HG03342 (cell line): ENCODE measurements at regions not wholly inside any gene's neighbourhood (a gene's known extent, or its start where the extent isn't known, plus 50 kb on each side); places are given as distances from the start of the nearest gene placed in this dataset.

Source experiments
- ATAC-seq: cut with Tn5 transposase; IDR thresholded peaks from one replicate; pipeline ENCODE4 v1.9.1; 2021; ENCODE audit warnings: mild to moderate bottlenecking, moderate library complexity; ENCODE audit not compliant: unreplicated experiment

DNA sequence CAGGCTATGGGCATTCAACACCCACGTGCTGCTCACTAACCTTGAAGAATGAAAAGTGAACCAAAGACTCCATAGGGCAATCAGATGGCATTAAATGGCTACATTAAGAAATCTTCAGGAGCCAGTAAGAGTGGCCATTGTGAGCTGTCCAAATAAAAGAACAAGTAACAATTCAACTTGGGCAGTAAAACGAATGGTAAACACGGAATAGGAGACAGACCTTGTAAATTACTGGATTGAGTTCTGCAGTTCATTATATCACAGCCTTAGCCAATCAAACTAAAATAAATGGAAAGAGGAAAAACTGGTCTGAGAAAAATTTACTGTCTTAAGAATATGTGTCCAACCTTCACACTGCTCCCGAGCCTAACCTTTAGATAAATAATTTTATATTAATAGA, 306.5 kb upstream of the ZNF521 start:
- ATAC-seq = no peak

DNA sequence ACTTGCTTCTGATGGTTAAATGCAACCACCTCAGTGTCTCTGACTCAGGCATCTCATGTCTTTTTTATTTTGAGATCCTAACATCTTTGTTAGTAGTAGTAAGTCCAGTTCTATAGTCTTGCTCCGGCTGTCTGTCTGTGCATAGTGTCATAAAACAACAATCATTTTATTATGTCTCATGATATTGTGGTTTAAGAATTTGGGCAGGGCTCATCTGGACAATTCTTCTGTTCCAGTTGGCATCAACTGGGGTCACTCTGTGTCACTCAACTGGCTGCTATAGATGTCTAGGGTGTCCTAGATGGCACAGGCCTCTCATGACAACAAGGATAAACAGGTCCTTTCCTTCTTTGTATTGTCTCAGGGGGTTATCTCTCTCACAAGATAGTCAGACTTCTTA, 299.6 kb upstream of the ZNF521 start:
- ATAC-seq = no peak

GRCh38 chr18:25650201-25650941, 298.4 kb upstream of the ZNF521 start:
- ATAC-seq = no peak

DNA sequence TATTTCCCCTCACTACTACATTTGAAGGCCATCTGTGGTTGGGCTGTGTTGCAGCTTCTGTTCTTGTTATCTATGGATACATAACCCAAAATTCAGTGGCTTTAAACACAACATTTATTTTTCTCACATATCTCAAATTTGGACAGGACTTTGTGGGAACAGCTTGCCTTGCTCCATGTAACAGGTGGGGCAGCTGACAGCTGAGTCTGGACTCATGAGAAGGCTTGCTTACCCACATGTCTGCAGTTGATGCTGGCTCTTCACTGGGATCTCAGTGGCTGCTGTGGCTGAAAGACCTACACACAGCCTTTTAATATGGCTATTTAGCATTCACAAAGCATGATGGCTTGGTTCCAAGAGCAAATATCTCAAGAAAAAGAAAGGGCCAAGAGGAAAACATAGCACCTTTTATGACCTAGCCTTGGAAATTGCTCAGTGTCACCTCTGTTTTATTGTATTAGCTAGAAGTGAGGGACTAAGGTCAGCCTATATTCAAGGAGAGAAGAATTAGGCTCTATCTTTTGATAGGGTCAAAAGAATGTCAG, 296.8 kb upstream of the ZNF521 start:
- ATAC-seq = no peak

GRCh38 chr18:25647404-25647803, 295.4 kb upstream of the ZNF521 start:
- ATAC-seq = no peak

DNA sequence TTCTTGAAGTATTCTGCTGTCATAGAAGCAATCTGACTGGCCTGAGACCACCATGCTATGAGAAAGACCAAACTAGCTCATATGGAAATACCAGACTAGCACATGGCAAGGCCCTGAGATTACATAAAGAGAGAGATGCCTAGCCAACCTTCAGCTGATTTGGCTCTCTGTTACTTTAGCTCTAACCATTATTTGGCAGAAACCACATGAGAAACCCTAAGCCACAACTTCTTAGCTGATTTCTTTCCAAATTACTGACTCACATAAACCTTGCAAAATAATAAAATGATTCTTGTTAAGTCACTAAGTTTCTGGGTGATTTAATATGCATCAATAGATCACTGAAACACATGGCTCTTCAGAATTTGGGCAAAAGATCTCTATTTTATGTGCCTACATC, 295.0 kb upstream of the ZNF521 start:
- no peak for ATAC-seq

DNA sequence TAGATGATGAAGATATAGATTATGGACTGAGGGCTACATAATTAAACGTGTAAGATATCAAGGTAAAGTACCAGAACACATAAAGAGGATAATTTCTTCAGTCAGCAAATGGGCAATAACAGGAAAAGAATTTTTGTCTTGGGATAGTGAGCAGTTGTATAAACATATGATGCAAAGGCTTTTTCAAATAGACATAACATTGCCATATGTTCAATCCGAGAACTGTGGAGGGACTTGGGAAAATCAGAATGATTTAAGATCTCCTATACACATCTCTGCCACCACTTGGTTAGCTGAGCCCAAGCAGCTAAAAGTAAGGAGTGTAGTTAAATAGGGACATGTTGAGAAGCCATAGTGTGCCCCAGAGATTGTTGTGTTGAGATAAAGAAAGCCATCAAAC, 287.6 kb upstream of the ZNF521 start:
- no peak for ATAC-seq

DNA sequence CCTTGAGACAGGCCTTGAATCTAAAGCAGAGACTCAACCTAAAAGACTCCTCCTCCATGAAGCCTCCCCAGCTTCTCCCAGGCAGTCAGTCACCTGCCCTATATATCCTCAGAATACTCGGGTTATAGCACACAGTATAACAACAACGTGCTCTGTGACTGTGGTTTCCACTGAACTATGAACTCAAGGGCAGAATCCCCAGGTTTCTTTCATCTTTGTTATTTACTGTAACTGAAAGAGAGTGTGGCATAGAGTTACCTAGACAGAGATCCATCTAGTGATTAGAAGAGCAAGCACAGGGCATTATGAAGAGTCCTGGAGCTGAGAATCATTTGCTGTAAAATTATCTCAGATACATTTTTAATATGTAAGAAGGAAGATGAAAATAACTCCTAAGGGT, 281.6 kb upstream of the ZNF521 start:
- ATAC-seq = no peak

GRCh38 chr18:25630682-25631081, 278.7 kb upstream of the ZNF521 start:
- ATAC-seq = no peak

GRCh38 chr18:25621682-25622081, 269.7 kb upstream of the ZNF521 start:
- no peak for ATAC-seq

DNA sequence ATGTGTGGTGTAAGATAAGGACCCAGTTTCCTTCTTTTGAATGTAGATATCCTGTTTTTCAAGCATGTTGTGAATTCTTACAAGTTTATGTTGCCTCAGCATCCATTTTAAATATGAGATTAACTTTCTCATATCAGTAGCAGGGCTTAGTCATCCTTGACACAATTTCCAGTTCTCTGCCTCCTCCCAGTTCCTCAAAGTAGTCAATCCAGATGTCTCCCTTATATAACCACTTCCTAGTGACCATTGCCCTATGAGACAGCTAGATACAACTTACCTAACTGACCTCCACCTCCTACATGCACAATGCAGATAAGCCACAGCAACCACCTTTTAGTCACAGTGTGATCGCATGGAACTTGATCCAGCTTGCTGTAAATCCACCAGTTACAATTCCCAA, 269.2 kb upstream of the ZNF521 start:
- no peak for ATAC-seq

DNA sequence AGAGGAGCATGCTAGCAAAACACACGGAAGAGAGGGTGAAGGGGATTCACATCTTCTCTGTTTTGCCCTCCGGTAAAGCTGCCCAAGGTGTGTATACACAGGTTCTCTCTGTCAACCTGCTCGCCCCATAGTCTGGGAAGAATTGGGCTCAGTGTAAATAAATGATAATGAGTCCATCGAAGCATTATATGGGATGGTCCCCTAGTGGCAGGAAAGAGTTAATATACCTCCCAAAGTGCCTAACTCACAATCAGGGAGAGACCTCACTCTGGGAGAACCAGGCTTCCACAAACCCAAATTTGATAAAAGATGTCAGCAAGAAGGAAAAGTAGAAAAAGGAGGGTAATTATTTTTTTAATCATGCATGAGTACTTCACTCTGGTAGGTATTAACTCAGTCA, 262.2 kb upstream of the ZNF521 start:
- no peak for ATAC-seq

DNA sequence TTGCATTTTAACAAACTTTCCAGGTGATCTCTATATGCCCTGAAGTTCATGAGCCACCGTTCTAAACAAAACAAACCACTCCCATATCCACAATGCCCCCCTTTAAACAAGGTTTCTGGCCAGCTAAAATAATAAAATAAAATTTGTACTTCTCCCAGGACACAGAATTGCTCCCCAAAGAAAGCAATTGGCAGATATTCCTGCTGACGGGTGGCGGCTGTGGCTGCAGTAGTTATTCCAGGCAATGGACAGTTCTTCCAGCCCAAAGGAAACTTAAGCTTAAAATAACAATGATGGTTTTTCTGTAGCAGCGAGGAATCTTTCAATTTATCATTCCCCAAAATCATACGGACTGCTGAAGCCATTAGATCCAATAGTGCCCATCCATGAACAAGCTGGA, 260.5 kb upstream of the ZNF521 start:
- ATAC-seq = no peak

DNA sequence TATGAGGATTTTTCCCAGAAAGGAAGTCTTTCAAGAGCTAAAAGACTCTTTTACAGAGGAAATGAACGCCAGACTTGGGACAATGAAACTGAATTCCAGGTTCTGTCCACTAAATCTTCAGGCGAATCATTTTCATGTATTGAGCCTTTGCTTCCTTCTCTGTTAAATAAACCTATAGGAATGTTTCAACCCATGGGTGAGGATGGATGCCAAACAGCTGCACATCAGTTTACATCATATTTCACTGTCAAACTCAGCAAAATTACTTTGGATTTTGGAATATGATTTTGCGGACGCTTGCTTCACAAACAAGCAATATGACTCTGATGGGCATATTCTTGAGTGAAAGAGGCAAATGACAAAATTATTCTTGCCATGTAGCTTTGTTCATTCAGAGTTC, 256.1 kb upstream of the ZNF521 start:
- no peak for ATAC-seq

DNA sequence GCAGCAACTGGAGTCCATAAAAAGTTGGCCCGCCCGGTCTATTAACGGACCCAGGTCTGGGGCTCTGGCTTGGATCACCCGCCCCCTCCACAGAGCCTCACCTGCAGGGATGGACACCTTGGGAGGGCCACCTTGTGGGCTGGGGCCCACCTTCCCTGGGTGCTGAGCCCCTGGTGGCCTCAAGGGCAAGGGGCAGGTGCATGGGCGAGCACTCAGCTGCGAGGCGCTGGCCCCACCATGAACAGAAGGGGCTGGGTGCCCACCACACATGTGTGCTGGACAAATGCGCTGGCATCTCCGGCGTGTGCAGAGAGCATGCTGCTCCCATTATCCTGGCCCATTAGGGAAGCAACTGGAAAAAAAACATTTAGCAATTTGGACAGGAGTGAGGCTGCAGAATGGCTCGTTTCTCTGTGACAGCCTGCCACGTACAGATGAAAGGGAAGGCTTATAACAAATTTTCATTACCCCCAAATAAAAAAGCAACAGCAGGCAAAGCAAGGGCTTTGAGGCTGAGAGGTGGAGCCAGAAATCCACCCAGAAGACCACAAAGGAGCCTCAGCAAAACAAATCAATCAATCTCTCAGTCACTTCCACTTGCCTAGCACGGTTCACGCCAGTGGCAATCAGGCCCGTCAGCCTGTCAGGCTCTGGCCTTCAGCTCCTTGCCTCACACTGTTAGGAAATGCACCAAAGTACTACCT, 253.1 kb upstream of the ZNF521 start:
- no peak for ATAC-seq

DNA sequence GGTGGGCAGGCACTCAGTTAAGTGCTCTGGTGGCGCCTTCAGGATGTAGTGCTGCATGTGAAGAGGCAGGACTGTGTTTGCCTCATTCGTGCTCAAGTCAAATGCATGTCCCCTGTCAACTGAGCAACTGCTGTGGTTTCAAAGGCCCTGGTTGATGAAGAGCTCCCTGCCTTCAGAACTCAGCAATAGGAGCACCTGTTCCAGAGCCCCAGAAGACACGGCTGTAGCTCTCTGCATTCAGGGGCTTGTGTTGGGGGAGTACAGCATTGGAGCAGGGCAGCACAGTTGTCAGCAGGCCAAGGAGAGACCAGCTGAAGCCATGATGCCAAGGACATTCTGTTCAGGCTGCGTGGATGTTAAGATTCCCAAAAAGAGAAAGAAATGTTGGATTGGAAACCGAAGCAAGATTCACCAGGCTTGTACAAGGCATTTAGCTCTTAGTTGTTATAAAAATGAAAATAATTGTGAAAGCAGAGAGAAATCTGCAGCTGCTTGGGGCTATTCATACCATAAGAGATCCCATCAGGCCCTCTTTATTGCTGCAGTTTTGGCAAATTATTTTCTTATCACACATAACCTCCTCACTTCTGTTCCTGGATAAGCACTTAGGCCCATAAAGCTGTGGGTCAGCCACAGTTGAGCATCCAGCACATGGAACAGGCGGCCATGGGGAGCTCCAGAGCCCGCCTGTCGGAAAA, 252.4 kb upstream of the ZNF521 start:
- no peak for ATAC-seq

DNA sequence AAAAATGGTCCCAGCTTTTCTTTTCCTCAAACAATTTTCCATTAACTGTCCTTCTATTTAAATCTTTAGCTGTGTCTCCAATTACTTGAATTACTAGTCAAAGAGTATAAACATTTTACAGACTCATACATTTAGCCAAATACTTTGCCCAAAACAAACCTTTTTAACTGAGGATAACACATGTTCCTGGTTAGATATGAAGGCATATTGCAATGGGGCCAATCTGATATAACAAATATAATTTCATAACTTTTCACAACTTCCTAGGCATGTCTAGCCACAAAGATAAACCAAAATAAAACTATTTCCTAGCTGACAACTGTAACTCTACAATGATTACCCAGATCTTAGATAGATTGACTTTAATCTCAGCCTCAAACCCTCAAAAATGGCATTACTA, 247.5 kb upstream of the ZNF521 start:
- no peak for ATAC-seq

DNA sequence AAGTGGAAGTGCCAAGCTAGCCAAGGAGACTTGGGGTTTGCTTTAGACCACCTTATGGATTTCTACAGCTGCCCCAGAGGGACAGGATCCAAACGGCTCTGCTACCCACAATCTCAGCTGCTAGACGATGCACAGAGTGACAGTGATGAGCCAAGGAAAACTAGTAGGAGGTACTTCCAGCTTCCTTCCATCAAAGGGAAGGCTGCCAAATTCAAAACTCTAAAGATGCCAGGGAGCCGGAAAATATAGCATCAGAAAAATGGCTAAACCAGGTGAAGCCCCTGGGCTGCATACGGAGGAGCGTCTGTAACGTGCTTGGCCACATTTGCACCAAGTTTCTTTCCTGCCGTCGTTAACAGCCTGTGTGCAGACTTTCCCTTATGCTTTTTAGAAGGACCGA, 245.5 kb upstream of the ZNF521 start:
- ATAC-seq = no peak

GRCh38 chr18:25595274-25596060, 243.5 kb upstream of the ZNF521 start:
- no peak for ATAC-seq

DNA sequence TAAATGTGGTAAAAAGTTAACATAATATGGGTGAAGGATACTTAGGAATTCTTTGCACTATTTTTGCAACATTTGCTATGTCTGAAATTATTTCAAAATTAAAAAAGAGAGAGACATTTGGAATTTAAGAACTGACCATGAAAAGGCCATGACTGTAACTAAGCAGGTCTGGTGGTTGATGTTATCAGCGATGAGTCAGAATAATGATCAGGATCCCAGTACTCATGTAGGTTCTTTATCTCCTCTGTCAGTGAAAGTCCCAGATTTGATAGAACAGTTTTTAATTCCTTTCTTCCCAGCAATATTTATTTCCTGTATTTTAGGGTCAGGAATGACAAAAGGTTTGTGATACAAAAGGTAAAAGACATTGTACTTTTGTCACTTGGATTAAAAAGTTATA, 242.4 kb upstream of the ZNF521 start:
- no peak for ATAC-seq

DNA sequence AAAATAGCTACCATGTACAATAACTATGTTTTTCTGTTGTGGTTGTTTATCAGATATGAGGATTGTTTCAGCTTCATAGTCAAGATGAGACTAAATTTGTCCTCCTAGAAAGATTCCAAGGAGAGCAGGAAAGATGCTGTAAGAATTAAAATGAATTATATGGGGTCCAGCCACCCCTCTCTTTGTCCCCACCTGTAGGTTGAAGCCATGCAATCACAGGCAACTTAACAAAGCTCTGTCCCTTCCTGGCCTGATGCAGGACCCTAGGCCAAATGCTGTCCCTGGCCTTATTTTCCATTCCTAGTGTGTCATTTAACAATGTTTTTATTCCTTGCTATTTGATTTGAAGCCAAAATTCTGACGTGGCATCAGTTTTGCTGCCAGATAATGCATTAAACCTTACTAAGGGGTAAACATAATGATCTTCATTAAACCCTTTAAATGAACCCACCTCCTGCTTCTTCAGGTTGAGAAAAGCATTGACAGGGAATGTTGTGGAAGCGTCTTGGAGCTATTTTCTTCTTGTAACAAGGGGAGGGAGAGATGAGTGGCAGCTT, 240.9 kb upstream of the ZNF521 start:
- ATAC-seq = no peak
